Natural killer cell (primary cell): ENCODE measurements at regions not wholly inside any gene's neighbourhood (a gene's known extent, or its start where the extent isn't known, plus 50 kb on each side); places are given as distances from the start of the nearest gene placed in this dataset.
"Not testable (repeated sequence)": the region's sequence is repeated elsewhere in the genome, so short reads cannot be mapped to it uniquely, and the experiment has no call there.

Source experiments
- ATAC-seq, 3 donors: fragments of 150-1000 bp in 2 of 3; fragments of 200-7000 bp in 1 of 3; cut with Tn5 transposase; 1 replicate in 1 of 3; 2 replicates in 2 of 3; pipeline ENCODE4 v1.10.0; 2021; ENCODE audit warnings: mild to moderate bottlenecking in 2 of 3, moderate library complexity in 2 of 3
- DNase-seq, 2 donors: peaks; one replicate each; pipeline versions ENCODE4 v3.0.0 to v3.0.0-alpha.2; 2013 to 2021; ENCODE audit warnings: mixed read lengths in 1 of 2
- H3K27ac ChIP-seq: one replicate; pipeline ENCODE4 v1.5.1; 2013; ENCODE audit warnings: mild to moderate bottlenecking, low read length
- H3K27me3 ChIP-seq: one replicate; pipeline ENCODE4 v1.6.1; 2013; ENCODE audit warnings: low read length; ENCODE audit not compliant: control insufficient read depth, insufficient read depth
- H3K36me3 ChIP-seq: one replicate; pipeline ENCODE4 v1.6.1; 2013; ENCODE audit warnings: low read length; ENCODE audit not compliant: control insufficient read depth, insufficient read depth
- H3K4me1 ChIP-seq: one replicate; pipeline ENCODE4 v1.6.1; 2013; ENCODE audit warnings: low read length; ENCODE audit not compliant: control insufficient read depth, insufficient read depth
- H3K4me3 ChIP-seq: one replicate; pipeline ENCODE4 v1.5.1; 2013; ENCODE audit warnings: low read length
- H3K9me3 ChIP-seq: one replicate; pipeline ENCODE4 v1.6.1; 2013; ENCODE audit warnings: low read length; ENCODE audit not compliant: control insufficient read depth, insufficient read depth
- H3K27ac Mint-ChIP-seq, 2 donors: one replicate each; pipeline ENCODE4 v1.8.0; 2022; ENCODE audit warnings: mild to moderate bottlenecking in 2 of 2, mixed read lengths in 2 of 2, moderate library complexity in 1 of 2
- H3K27me3 Mint-ChIP-seq, 2 donors: one replicate each; pipeline ENCODE4 v1.8.0; 2022; ENCODE audit warnings: low read depth in 2 of 2, mixed read lengths in 2 of 2
- H3K36me3 Mint-ChIP-seq: one replicate; pipeline ENCODE4 v1.8.0; 2022; ENCODE audit warnings: mixed read lengths
- H3K4me1 Mint-ChIP-seq, 2 donors: one replicate each; pipeline ENCODE4 v1.8.0; 2022; ENCODE audit warnings: mixed read lengths in 2 of 2
- H3K4me3 Mint-ChIP-seq: one replicate; pipeline ENCODE4 v1.8.0; 2022; ENCODE audit warnings: mild to moderate bottlenecking, moderate library complexity, mixed read lengths
- H3K9me3 Mint-ChIP-seq, 2 donors: one replicate each; pipeline ENCODE4 v1.8.0; 2022; ENCODE audit warnings: mixed read lengths in 2 of 2
- CTCF ChIP-seq: fragments of 200-600 bp; IDR thresholded peaks from one replicate; pipeline ENCODE4 v1.8.0; 2022; ENCODE audit warnings: antibody characterized with exemption
- WGBS: methylation state at CpG from one replicate; pipeline ENCODE4 v1.1.7; 2013; ENCODE audit warnings: missing lambda C conversion rate; ENCODE audit not compliant: insufficient coverage; 5-methylcytosine and 5-hydroxymethylcytosine counted together
- intact Hi-C: fragments of 100-400 bp; cut with micrococcal nuclease; formaldehyde crosslinking; loops from one replicate; pipeline ENCODE4 v1.14.2; 2022

- H3K36me3 ChIP-seq, H3K4me3 Mint-ChIP-seq, ATAC-seq, intact Hi-C loops, H3K27ac Mint-ChIP-seq, H3K9me3 Mint-ChIP-seq, H3K4me3 ChIP-seq, DNase-seq, H3K27me3 ChIP-seq, H3K36me3 Mint-ChIP-seq, H3K4me1 ChIP-seq, H3K9me3 ChIP-seq, H3K27ac ChIP-seq, H3K27me3 Mint-ChIP-seq, H3K4me1 Mint-ChIP-seq: not testable (repeated sequence)
- 92% methylated on average over 5 of the region's 5 CpGs for WGBS
Observed at GRCh38 chr2:145782607-145783006, 1262.7 kb upstream of the ZEB2 start.

GRCh38 chr2:145777914-145778313 is 1258.0 kb upstream of the ZEB2 start:
- Mint-ChIP-seq H3K9me3 (no peaks in the 10 kb centered on the region), H3K4me1 (no peaks in the 10 kb centered on the region), H3K27ac (no peak overlapping the region), H3K36me3 (no peaks in the 10 kb centered on the region), H3K4me3 (no peak overlapping the region), H3K27me3 (no peaks in the 10 kb centered on the region)
- WGBS: 94% methylated on average over 3 of the region's 3 CpGs
- no peak for ATAC-seq
- no peak overlapping the region for H3K27ac ChIP-seq
- DNase-seq: no peak
- intact Hi-C loops: no loop called here
- no peaks in the 10 kb centered on the region for H3K9me3 ChIP-seq
- no peak for TF ChIP-seq CTCF
- no peaks in the 10 kb centered on the region for H3K4me1 ChIP-seq
- no peaks in the 10 kb centered on the region for H3K27me3 ChIP-seq
- no peaks in the 10 kb centered on the region for H3K36me3 ChIP-seq
- H3K4me3 ChIP-seq: no peak overlapping the region

- H3K27ac ChIP-seq: no peak overlapping the region
- intact Hi-C loops: no loop called here
- no peaks in the 10 kb centered on the region for H3K36me3 ChIP-seq
- DNase-seq: no peak
- 81% methylated on average over 2 of the region's 2 CpGs for WGBS
- TF ChIP-seq CTCF: no peak
- Mint-ChIP-seq H3K27ac (no peak overlapping the region), H3K36me3 (no peaks in the 10 kb centered on the region), H3K27me3 (no peaks in the 10 kb centered on the region), H3K4me3 (no peak overlapping the region), H3K4me1 (no peaks in the 10 kb centered on the region), H3K9me3 (no peaks in the 10 kb centered on the region)
- no peak overlapping the region for H3K4me3 ChIP-seq
- ATAC-seq: no peak
- peaks cover 2% of the 10 kb centered on the region for H3K27me3 ChIP-seq
- no peaks in the 10 kb centered on the region for H3K4me1 ChIP-seq
- no peaks in the 10 kb centered on the region for H3K9me3 ChIP-seq
Observed at GRCh38 chr2:145777297-145777696, 1257.4 kb upstream of the ZEB2 start.

DNA sequence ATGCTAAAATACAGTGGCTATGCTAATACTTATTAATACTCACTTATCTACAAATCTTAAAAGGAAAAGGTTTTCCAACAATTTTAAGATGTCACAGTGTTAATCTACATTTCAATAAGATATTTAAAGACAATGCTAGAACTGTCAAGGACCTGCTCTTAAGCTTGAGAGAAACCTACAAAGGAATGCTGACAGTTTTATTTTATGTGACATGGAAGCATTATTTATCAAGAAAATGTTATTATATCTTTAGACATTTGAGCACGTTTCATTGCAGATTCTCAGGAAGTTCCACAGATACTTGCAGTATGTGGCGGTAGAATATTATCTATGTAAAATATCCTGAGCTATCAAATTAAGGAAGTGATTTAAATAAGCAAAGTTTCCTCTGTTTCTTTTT is 1255.7 kb upstream of the ZEB2 start:
- peaks cover 2% of the 10 kb centered on the region for H3K27me3 ChIP-seq
- no peak overlapping the region for H3K27ac ChIP-seq
- H3K36me3 ChIP-seq: no peaks in the 10 kb centered on the region
- no peaks in the 10 kb centered on the region for H3K9me3 ChIP-seq
- Mint-ChIP-seq H3K27me3 (no peaks in the 10 kb centered on the region), H3K4me3 (no peak overlapping the region), H3K36me3 (no peaks in the 10 kb centered on the region), H3K9me3 (no peaks in the 10 kb centered on the region), H3K27ac (no peak overlapping the region), H3K4me1 (no peaks in the 10 kb centered on the region)
- no peak overlapping the region for H3K4me3 ChIP-seq
- intact Hi-C loops: no loop called here
- no peak for TF ChIP-seq CTCF
- 33% methylated on average over 1 of the region's 2 CpGs for WGBS
- no peak for ATAC-seq
- no peaks in the 10 kb centered on the region for H3K4me1 ChIP-seq
- DNase-seq: no peak
